Left ventricle myocardium inferior (tissue), 1 donor: ENCODE measurements at regions not wholly inside any gene's neighbourhood (a gene's known extent, or its start where the extent isn't known, plus 50 kb on each side); places are given as distances from the start of the nearest gene placed in this dataset.

Source experiments
- DNase-seq: peaks from one replicate; pipeline ENCODE4 v3.0.0-alpha.2; 2020
- H3K27ac ChIP-seq: fragments of 200-600 bp; replicated peaks from 2 replicates; pipeline ENCODE4 v1.8.0; 2021
- H3K27me3 ChIP-seq: fragments of 200-600 bp; 2 replicates; pipeline ENCODE4 v1.8.0; 2021; ENCODE audit warnings: low read depth
- H3K36me3 ChIP-seq: fragments of 200-600 bp; 2 replicates; pipeline ENCODE4 v1.8.0; 2021
- H3K4me1 ChIP-seq: fragments of 200-600 bp; 2 replicates; pipeline ENCODE4 v1.8.0; 2021
- H3K4me3 ChIP-seq: fragments of 200-600 bp; 2 replicates; pipeline ENCODE4 v1.8.0; 2021; ENCODE audit warnings: mild to moderate bottlenecking, moderate library complexity
- H3K9me3 ChIP-seq: fragments of 200-600 bp; replicated peaks from 2 replicates; pipeline ENCODE4 v1.8.0; 2021
- intact Hi-C: fragments of 100-400 bp; cut with micrococcal nuclease; formaldehyde crosslinking; loops from one replicate; pipeline ENCODE4 v1.11.0; 2022
- TF ChIP-seq, protein P1 (sequence below): fragments of 200-600 bp; IDR thresholded peaks from 2 replicates; pipeline ENCODE4 v1.8.0; 2021; ENCODE audit warnings: antibody characterized with exemption, mild to moderate bottlenecking, borderline replicate concordance
- donor health status: DM: no; HTN: yes; CAD: no; lungs with severe emphysema.

DNA sequence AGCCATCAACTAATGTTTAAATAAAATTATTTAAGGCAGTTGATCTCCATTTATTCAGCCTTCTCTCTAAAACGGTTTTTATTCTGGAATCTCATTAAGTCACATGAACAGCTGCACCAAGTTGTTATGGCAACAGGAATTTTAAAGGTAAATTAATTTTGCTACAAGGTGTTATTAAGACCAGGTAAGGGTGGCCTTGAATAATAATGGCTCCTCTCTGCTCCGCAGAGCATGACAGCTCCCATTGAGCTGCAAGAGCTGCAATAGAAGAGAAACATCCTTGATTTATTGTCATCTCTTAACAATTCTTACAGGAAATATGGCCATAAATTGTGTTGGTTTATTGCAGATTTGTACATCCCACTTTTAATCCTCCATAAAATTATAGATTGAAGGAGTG is 165.8 kb downstream of the KLF6 start:
- no peak overlapping the region for H3K4me3 ChIP-seq
- no peak overlapping the region for H3K27ac ChIP-seq
- peaks cover 28% of the 10 kb centered on the region for H3K9me3 ChIP-seq
- H3K4me1 ChIP-seq: peaks cover 15% of the 10 kb centered on the region
- no peak for DNase-seq
- intact Hi-C loops: no loop called here
- TF ChIP-seq, protein P1, sequence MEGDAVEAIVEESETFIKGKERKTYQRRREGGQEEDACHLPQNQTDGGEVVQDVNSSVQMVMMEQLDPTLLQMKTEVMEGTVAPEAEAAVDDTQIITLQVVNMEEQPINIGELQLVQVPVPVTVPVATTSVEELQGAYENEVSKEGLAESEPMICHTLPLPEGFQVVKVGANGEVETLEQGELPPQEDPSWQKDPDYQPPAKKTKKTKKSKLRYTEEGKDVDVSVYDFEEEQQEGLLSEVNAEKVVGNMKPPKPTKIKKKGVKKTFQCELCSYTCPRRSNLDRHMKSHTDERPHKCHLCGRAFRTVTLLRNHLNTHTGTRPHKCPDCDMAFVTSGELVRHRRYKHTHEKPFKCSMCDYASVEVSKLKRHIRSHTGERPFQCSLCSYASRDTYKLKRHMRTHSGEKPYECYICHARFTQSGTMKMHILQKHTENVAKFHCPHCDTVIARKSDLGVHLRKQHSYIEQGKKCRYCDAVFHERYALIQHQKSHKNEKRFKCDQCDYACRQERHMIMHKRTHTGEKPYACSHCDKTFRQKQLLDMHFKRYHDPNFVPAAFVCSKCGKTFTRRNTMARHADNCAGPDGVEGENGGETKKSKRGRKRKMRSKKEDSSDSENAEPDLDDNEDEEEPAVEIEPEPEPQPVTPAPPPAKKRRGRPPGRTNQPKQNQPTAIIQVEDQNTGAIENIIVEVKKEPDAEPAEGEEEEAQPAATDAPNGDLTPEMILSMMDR: no peak
- no peaks in the 10 kb centered on the region for H3K36me3 ChIP-seq
- H3K27me3 ChIP-seq: no peaks in the 10 kb centered on the region

DNA sequence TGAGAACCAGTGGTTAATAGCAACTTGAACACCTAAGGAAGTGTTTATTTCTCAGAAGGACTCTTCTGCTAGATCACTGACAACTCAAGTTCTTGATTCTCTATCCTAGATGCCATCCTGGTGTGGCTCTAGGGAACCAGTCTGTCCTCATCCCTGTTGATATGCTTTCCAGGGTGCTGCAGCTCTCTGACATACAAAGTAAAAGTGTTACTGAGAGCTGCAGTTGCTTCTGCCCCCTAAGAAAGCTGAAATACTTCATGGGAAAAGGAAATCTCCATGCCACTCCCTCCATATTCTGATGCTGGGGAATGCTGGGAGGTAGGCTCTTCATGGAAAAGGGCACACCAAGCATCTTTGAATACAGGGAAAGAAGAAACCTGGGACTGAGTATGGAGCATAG is 168.1 kb downstream of the KLF6 start:
- Histone ChIP-seq H3K36me3 (no peaks in the 10 kb centered on the region), H3K27me3 (no peaks in the 10 kb centered on the region), H3K4me3 (no peak overlapping the region), H3K4me1 (no peaks in the 10 kb centered on the region), H3K9me3 (peaks cover 28% of the 10 kb centered on the region), H3K27ac (no peak overlapping the region)
- intact Hi-C loops: no loop called here
- DNase-seq: no peak
- TF ChIP-seq, protein P1: no peak

DNA sequence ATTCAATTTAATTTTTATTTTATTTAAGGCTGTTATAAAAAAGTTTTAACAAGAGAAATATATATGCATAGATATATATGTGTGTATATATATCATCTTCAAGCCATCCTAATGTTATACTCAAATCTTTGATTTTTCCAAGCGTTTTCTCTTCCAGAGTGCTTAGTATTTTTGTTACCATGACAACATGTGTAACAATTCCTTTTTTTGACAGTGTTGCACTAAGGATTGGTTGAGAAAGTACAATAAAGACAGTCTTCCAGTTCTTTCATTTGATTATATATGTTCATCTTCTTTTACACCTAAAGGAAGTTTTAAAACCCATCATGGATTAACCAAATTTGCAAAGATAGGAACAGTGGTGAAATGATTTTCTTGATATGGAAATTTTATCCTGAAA is 171.7 kb downstream of the KLF6 start:
- no peak overlapping the region for H3K4me3 ChIP-seq
- intact Hi-C loops: no loop called here
- DNase-seq: no peak
- H3K27me3 ChIP-seq: no peaks in the 10 kb centered on the region
- H3K9me3 ChIP-seq: peaks cover 43% of the 10 kb centered on the region
- H3K4me1 ChIP-seq: no peaks in the 10 kb centered on the region
- TF ChIP-seq, protein P1: no peak
- H3K36me3 ChIP-seq: no peaks in the 10 kb centered on the region
- H3K27ac ChIP-seq: no peak overlapping the region

DNA sequence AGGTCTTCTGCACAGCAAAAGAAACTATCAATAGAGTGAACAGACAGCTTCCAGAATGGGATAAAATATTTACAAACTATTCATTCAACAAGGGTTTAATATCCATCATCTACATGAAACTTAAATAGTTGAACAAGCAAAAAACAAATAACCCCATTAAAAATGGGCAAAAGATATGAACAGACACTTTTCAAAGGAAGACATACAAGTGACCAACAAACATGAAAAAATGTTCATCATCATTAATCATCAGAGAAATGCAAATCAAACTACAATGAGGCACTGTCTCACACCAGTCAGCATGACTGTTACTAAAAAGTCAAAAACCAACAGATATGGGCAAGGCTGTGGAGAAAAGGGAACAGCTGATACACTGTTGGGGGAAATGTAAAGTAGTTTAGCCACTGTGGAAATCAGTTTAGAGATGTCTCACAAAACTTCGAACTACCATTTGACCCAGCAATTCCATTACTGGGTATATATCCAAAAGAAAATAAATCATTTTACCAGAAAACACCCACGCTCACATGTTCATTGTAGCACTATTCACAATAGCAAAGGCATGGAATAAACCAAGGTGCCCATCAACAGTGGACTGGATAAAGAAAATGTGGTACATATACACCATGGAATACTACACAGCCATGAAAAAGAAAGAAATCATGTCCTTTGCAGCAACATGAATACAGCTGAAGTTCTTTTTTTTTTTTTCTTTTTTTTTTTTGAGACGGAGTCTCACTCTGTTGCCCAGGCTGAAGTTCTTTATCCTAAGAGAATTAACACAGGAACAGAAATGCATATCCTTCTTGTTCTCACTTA is 172.6 kb downstream of the KLF6 start:
- no peak overlapping the region for H3K4me3 ChIP-seq
- H3K27me3 ChIP-seq: no peaks in the 10 kb centered on the region
- no peak overlapping the region for H3K27ac ChIP-seq
- H3K36me3 ChIP-seq: no peaks in the 10 kb centered on the region
- intact Hi-C loops: no loop called here
- TF ChIP-seq, protein P1: no peak
- peaks cover 53% of the 10 kb centered on the region for H3K9me3 ChIP-seq
- no peaks in the 10 kb centered on the region for H3K4me1 ChIP-seq
- no peak for DNase-seq

DNA sequence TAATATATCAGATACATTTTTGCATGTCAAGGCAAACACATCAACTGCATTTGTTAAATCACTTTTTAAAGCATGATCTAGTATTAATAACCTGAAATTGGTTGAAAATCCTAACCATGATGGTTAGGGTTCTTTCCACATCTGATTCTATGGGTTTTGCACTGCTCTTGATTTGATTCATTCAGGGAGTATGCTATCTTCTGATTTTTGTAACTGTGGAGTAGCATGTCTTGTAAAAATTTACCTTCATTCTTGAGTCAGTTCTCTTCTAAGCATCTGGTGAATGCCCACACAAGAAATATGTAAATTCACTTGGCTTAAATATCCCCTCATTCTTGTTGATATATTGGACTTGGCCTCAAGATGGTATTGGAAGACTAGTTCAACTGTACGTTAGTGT is 178.7 kb downstream of the KLF6 start:
- Histone ChIP-seq H3K27me3 (no peaks in the 10 kb centered on the region), H3K4me1 (no peaks in the 10 kb centered on the region)
- intact Hi-C loops: no loop called here

More for the DNA sequence above, 178.7 kb downstream of the KLF6 start:
- TF ChIP-seq, protein P1: no peak
- no peak overlapping the region for H3K27ac ChIP-seq
- DNase-seq: no peak
- no peaks in the 10 kb centered on the region for H3K36me3 ChIP-seq
- H3K9me3 ChIP-seq: peaks cover 48% of the 10 kb centered on the region
- no peak overlapping the region for H3K4me3 ChIP-seq
